Lower leg skin (tissue), 3 donors: ENCODE measurements at regions not wholly inside any gene's neighbourhood (a gene's known extent, or its start where the extent isn't known, plus 50 kb on each side); places are given as distances from the start of the nearest gene placed in this dataset.

Experiments used
- POLR2A ChIP-seq, 2 donors: fragments of 450-650 bp; IDR thresholded peaks; one replicate each; pipeline ENCODE4 v1.6.1; 2016 to 2017; ENCODE audit warnings: antibody characterized with exemption in 2 of 2, mild to moderate bottlenecking in 1 of 2, moderate library complexity in 1 of 2
- TF ChIP-seq, protein P1 (sequence below), 3 donors: fragments of 450-650 bp; IDR thresholded peaks; one replicate each; pipeline ENCODE4 v1.5.1; 2016; ENCODE audit warnings: antibody characterized with exemption in 3 of 3, mild to moderate bottlenecking in 3 of 3, moderate library complexity in 2 of 3

DNA sequence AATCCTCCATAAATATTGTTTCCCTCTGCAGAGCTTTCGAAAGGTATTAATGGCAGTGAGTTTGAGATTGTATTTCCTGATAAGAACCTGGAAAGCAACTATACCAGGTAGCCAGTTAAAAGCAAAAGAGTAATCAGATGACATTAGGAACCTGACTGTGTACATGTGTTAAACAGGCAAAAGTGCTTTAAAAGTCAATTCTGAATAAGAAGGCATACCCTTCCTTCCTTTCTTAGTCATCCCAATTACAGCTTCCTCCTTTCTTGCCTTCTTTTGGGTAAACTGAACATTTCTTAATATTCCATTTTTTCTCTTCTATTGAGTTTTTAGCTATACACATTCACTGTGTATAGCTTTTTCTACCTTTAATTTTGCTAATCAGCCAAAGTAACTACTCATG is 144.7 kb downstream of the ZNF281 start:
- TF ChIP-seq, protein P1, sequence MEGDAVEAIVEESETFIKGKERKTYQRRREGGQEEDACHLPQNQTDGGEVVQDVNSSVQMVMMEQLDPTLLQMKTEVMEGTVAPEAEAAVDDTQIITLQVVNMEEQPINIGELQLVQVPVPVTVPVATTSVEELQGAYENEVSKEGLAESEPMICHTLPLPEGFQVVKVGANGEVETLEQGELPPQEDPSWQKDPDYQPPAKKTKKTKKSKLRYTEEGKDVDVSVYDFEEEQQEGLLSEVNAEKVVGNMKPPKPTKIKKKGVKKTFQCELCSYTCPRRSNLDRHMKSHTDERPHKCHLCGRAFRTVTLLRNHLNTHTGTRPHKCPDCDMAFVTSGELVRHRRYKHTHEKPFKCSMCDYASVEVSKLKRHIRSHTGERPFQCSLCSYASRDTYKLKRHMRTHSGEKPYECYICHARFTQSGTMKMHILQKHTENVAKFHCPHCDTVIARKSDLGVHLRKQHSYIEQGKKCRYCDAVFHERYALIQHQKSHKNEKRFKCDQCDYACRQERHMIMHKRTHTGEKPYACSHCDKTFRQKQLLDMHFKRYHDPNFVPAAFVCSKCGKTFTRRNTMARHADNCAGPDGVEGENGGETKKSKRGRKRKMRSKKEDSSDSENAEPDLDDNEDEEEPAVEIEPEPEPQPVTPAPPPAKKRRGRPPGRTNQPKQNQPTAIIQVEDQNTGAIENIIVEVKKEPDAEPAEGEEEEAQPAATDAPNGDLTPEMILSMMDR (IDR thresholded peaks at IDR 0.05): no peak
- no peak for TF ChIP-seq POLR2A (IDR thresholded peaks at IDR 0.05)
